Activated CD4-positive, alpha-beta T cell treated with anti-CD3 and anti-CD28 coated beads, Interleukin-2, amount 50 U/mL, for 4 hours (primary cell): ENCODE measurements at regions not wholly inside any gene's neighbourhood (a gene's known extent, or its start where the extent isn't known, plus 50 kb on each side); places are given as distances from the start of the nearest gene placed in this dataset.
"Not testable (repeated sequence)": the region's sequence is repeated elsewhere in the genome, so short reads cannot be mapped to it uniquely, and the experiment has no call there.

Experiments
- DNase-seq, 2 experiments: peaks; one replicate each; pipeline ENCODE4 v3.0.0-alpha.2; 2020

GRCh38 chr2:21812766-21813165, 689.0 kb downstream of the TDRD15 start:
- DNase-seq, result no peak

GRCh38 chr2:21814588-21815149, 690.9 kb downstream of the TDRD15 start:
- DNase-seq, result no peak

GRCh38 chr2:21818212-21818795, 694.5 kb downstream of the TDRD15 start:
- no peak for DNase-seq

GRCh38 chr2:21819454-21819853, 695.7 kb downstream of the TDRD15 start:
- no peak for DNase-seq

- no peak for DNase-seq
These were observed 696.5 kb downstream of the TDRD15 start for GRCh38 chr2:21820271-21820670.

- no peak for DNase-seq
These were observed 698.0 kb downstream of the TDRD15 start for GRCh38 chr2:21821672-21822227.

- DNase-seq, result no peak
These were observed 698.7 kb downstream of the TDRD15 start for GRCh38 chr2:21822505-21822904.

- no peak for DNase-seq
These were observed 710.0 kb downstream of the TDRD15 start for GRCh38 chr2:21833767-21834166.

GRCh38 chr2:21836261-21836660, 712.5 kb downstream of the TDRD15 start:
- no peak for DNase-seq

- DNase-seq, result no peak
These were observed 713.0 kb downstream of the TDRD15 start for GRCh38 chr2:21836719-21837118.

- DNase-seq, result no peak
These were observed 713.6 kb downstream of the TDRD15 start for GRCh38 chr2:21837168-21837960.

GRCh38 chr2:21841341-21841740, 717.6 kb downstream of the TDRD15 start:
- DNase-seq, result no peak

GRCh38 chr2:21850367-21850766, 726.6 kb downstream of the TDRD15 start:
- DNase-seq, result not testable (repeated sequence)

- DNase-seq, result no peak
These were observed 731.2 kb downstream of the TDRD15 start for GRCh38 chr2:21854938-21855337.

- no peak for DNase-seq
These were observed 732.9 kb downstream of the TDRD15 start for GRCh38 chr2:21856708-21857107.

GRCh38 chr2:21860907-21861306, 737.1 kb downstream of the TDRD15 start:
- DNase-seq, result no peak

- DNase-seq, result no peak
These were observed 742.5 kb downstream of the TDRD15 start for GRCh38 chr2:21866316-21866715.

- no peak for DNase-seq
These were observed 764.1 kb downstream of the TDRD15 start for GRCh38 chr2:21887881-21888280.

- no peak for DNase-seq
These were observed 766.3 kb downstream of the TDRD15 start for GRCh38 chr2:21890041-21890440.

GRCh38 chr2:21890716-21891115, 766.9 kb downstream of the TDRD15 start:
- no peak for DNase-seq

- no peak for DNase-seq
These were observed 767.4 kb downstream of the TDRD15 start for GRCh38 chr2:21891191-21891590.

- no peak for DNase-seq
These were observed 768.4 kb downstream of the TDRD15 start for GRCh38 chr2:21892140-21892539.

GRCh38 chr2:21895200-21895599, 771.4 kb downstream of the TDRD15 start:
- DNase-seq, result no peak
